ENCODE measurements at regions not wholly inside any gene's neighbourhood (a gene's known extent, or its start where the extent isn't known, plus 50 kb on each side); places are given as distances from the start of the nearest gene placed in this dataset.

- H3K36me3 Mint-ChIP-seq, result no peaks in the 10 kb centered on the region
- H3K4me3 Mint-ChIP-seq, result no peak overlapping the region
- no peaks in the 10 kb centered on the region for H3K4me1 Mint-ChIP-seq (ENCODE audit: low read depth)
- H3K27me3 Mint-ChIP-seq, result peaks cover 4% of the 10 kb centered on the region
- no peaks in the 10 kb centered on the region for H3K9me3 Mint-ChIP-seq (ENCODE audit: low read depth)
- H3K27ac Mint-ChIP-seq, result no peak overlapping the region
These were observed 260.2 kb upstream of the DYNLRB2 start for GRCh38 chr16:80280557-80280956.

- Mint-ChIP-seq H3K9me3 (ENCODE audit: low read depth) (no peaks in the 10 kb centered on the region), H3K4me3 (no peak overlapping the region), H3K36me3 (no peaks in the 10 kb centered on the region), H3K27ac (no peak overlapping the region), H3K27me3 (peaks cover 4% of the 10 kb centered on the region), H3K4me1 (ENCODE audit: low read depth) (no peaks in the 10 kb centered on the region)
These were observed 261.1 kb upstream of the DYNLRB2 start for GRCh38 chr16:80279656-80280055.

- Mint-ChIP-seq H3K4me3 (no peak overlapping the region), H3K27me3 (peaks cover 4% of the 10 kb centered on the region), H3K36me3 (no peaks in the 10 kb centered on the region)
These were observed 263.6 kb upstream of the DYNLRB2 start for GRCh38 chr16:80277182-80277581.

GRCh38 chr16:80274576-80275191 lies 266.1 kb upstream of the DYNLRB2 start:
- Mint-ChIP-seq H3K36me3 (no peaks in the 10 kb centered on the region), H3K4me1 (ENCODE audit: low read depth) (no peaks in the 10 kb centered on the region), H3K9me3 (ENCODE audit: low read depth) (no peaks in the 10 kb centered on the region), H3K4me3 (no peak overlapping the region), H3K27me3 (peaks cover 4% of the 10 kb centered on the region), H3K27ac (no peak overlapping the region)

More at GRCh38 chr16:80277182-80277581, 263.6 kb upstream of the DYNLRB2 start:
- Mint-ChIP-seq H3K4me1 (ENCODE audit: low read depth) (no peaks in the 10 kb centered on the region), H3K9me3 (ENCODE audit: low read depth) (no peaks in the 10 kb centered on the region), H3K27ac (no peak overlapping the region)

- Mint-ChIP-seq H3K27me3 (peaks cover 4% of the 10 kb centered on the region), H3K4me3 (no peak overlapping the region), H3K9me3 (ENCODE audit: low read depth) (no peaks in the 10 kb centered on the region), H3K27ac (no peak overlapping the region), H3K36me3 (no peaks in the 10 kb centered on the region), H3K4me1 (ENCODE audit: low read depth) (no peaks in the 10 kb centered on the region)
These were observed 266.9 kb upstream of the DYNLRB2 start for GRCh38 chr16:80273635-80274538.

GRCh38 chr16:80265624-80266306 lies 275.0 kb upstream of the DYNLRB2 start:
- no peaks in the 10 kb centered on the region for H3K4me1 Mint-ChIP-seq (ENCODE audit: low read depth)
- no peak overlapping the region for H3K27ac Mint-ChIP-seq
- no peaks in the 10 kb centered on the region for H3K9me3 Mint-ChIP-seq (ENCODE audit: low read depth)
- H3K4me3 Mint-ChIP-seq, result no peak overlapping the region
- peaks cover 3% of the 10 kb centered on the region for H3K27me3 Mint-ChIP-seq
- no peaks in the 10 kb centered on the region for H3K36me3 Mint-ChIP-seq

GRCh38 chr16:80263848-80264694 lies 276.7 kb upstream of the DYNLRB2 start:
- Mint-ChIP-seq H3K4me3 (no peak overlapping the region), H3K36me3 (no peaks in the 10 kb centered on the region), H3K27ac (no peak overlapping the region), H3K9me3 (ENCODE audit: low read depth) (no peaks in the 10 kb centered on the region), H3K27me3 (peaks cover 3% of the 10 kb centered on the region), H3K4me1 (ENCODE audit: low read depth) (no peaks in the 10 kb centered on the region)

- H3K27ac Mint-ChIP-seq, result no peak overlapping the region
- H3K9me3 Mint-ChIP-seq (ENCODE audit: low read depth), result no peaks in the 10 kb centered on the region
- H3K36me3 Mint-ChIP-seq, result no peaks in the 10 kb centered on the region
- H3K27me3 Mint-ChIP-seq, result peaks cover 3% of the 10 kb centered on the region
- H3K4me1 Mint-ChIP-seq (ENCODE audit: low read depth), result no peaks in the 10 kb centered on the region
- H3K4me3 Mint-ChIP-seq, result no peak overlapping the region
These were observed 277.5 kb upstream of the DYNLRB2 start for GRCh38 chr16:80263181-80263823.

GRCh38 chr16:80260906-80261311 lies 279.9 kb upstream of the DYNLRB2 start:
- H3K36me3 Mint-ChIP-seq, result no peaks in the 10 kb centered on the region
- no peak overlapping the region for H3K27ac Mint-ChIP-seq
- no peaks in the 10 kb centered on the region for H3K4me1 Mint-ChIP-seq (ENCODE audit: low read depth)
- peaks cover 3% of the 10 kb centered on the region for H3K27me3 Mint-ChIP-seq
- H3K9me3 Mint-ChIP-seq (ENCODE audit: low read depth), result no peaks in the 10 kb centered on the region
- no peak overlapping the region for H3K4me3 Mint-ChIP-seq

- Mint-ChIP-seq H3K4me3 (no peak overlapping the region), H3K27me3 (peaks cover 2% of the 10 kb centered on the region), H3K27ac (no peak overlapping the region), H3K36me3 (no peaks in the 10 kb centered on the region), H3K9me3 (ENCODE audit: low read depth) (peaks cover 4% of the 10 kb centered on the region), H3K4me1 (ENCODE audit: low read depth) (no peaks in the 10 kb centered on the region)
These were observed 281.4 kb upstream of the DYNLRB2 start for GRCh38 chr16:80259290-80259805.

- no peaks in the 10 kb centered on the region for H3K36me3 Mint-ChIP-seq
- H3K4me1 Mint-ChIP-seq (ENCODE audit: low read depth), result no peaks in the 10 kb centered on the region
- H3K4me3 Mint-ChIP-seq, result no peak overlapping the region
- H3K9me3 Mint-ChIP-seq (ENCODE audit: low read depth), result peaks cover 4% of the 10 kb centered on the region
- no peaks in the 10 kb centered on the region for H3K27me3 Mint-ChIP-seq
- no peak overlapping the region for H3K27ac Mint-ChIP-seq
These were observed 282.4 kb upstream of the DYNLRB2 start for GRCh38 chr16:80258407-80258806.

GRCh38 chr16:80254970-80255369 lies 285.8 kb upstream of the DYNLRB2 start:
- H3K27me3 Mint-ChIP-seq, result peaks cover 2% of the 10 kb centered on the region
- no peak overlapping the region for H3K4me3 Mint-ChIP-seq
- peaks cover 4% of the 10 kb centered on the region for H3K9me3 Mint-ChIP-seq (ENCODE audit: low read depth)
- no peaks in the 10 kb centered on the region for H3K4me1 Mint-ChIP-seq (ENCODE audit: low read depth)
- no peaks in the 10 kb centered on the region for H3K36me3 Mint-ChIP-seq
- no peak overlapping the region for H3K27ac Mint-ChIP-seq

- Mint-ChIP-seq H3K27ac (no peak overlapping the region), H3K9me3 (ENCODE audit: low read depth) (peaks cover 4% of the 10 kb centered on the region), H3K4me3 (no peak overlapping the region), H3K27me3 (peaks cover 2% of the 10 kb centered on the region), H3K36me3 (no peaks in the 10 kb centered on the region), H3K4me1 (ENCODE audit: low read depth) (no peaks in the 10 kb centered on the region)
These were observed 287.1 kb upstream of the DYNLRB2 start for GRCh38 chr16:80253741-80254140.

GRCh38 chr16:80250381-80250780 lies 290.4 kb upstream of the DYNLRB2 start:
- peaks cover 4% of the 10 kb centered on the region for H3K9me3 Mint-ChIP-seq (ENCODE audit: low read depth)
- no peak overlapping the region for H3K27ac Mint-ChIP-seq
- peaks cover 2% of the 10 kb centered on the region for H3K27me3 Mint-ChIP-seq
- no peak overlapping the region for H3K4me3 Mint-ChIP-seq
- no peaks in the 10 kb centered on the region for H3K36me3 Mint-ChIP-seq
- H3K4me1 Mint-ChIP-seq (ENCODE audit: low read depth), result no peaks in the 10 kb centered on the region
